ENCODE measurements at regions not wholly inside any gene's neighbourhood (a gene's known extent, or its start where the extent isn't known, plus 50 kb on each side); places are given as distances from the start of the nearest gene placed in this dataset.

DNA sequence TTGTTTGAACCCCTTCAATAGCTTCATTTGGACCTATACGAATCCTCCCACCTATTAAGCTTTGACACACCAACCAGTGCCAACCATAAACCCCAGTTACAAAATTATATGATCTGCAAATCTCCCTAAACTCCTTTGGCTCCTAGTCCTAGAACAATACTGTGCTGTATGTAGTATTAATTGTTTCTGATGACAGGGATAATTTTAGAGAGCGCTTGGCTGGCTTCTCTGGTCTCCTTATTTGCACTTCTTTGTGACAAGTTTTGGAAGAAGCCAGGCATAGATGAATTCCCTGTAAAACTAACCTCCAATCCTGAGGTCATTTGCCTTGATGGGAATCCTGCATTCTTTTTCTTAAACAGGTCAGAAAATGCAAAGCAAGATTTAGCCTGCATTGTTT, 433.0 kb downstream of the PPARGC1A start:
- H3K27ac Mint-ChIP-seq = no peak overlapping the region
- Histone ChIP-seq H3K27me3 (ENCODE audit: control insufficient read depth in 1 of 2, insufficient read depth in 2 of 2, low read length in 2 of 2) (no peaks in the 10 kb centered on the region), H3K4me3 (ENCODE audit: low read length) (no peak overlapping the region), H3K9me3 (ENCODE audit: control insufficient read depth in 1 of 2, insufficient read depth in 1 of 2, low read length in 2 of 2) (no peaks in the 10 kb centered on the region), H3K4me1 (ENCODE audit: insufficient read depth, low read length) (no peaks in the 10 kb centered on the region), H3K36me3 (ENCODE audit: insufficient read depth, low read length) (no peaks in the 10 kb centered on the region), H3K27ac (ENCODE audit: low read depth in 1 of 2, low read length in 2 of 2) (no peak overlapping the region)
- DNase-seq = no peak
- H3K4me3 Mint-ChIP-seq = no peak overlapping the region
- intact Hi-C loops (cut with DNase I, micrococcal nuclease) = no loop called here
- ChIA-PET CTCF (no interaction called here), POLR2A (no interaction called here)
- no peaks in the 10 kb centered on the region for H3K4me1 Mint-ChIP-seq (ENCODE audit: low read depth)
- no peaks in the 10 kb centered on the region for H3K27me3 Mint-ChIP-seq
- H3K36me3 Mint-ChIP-seq (ENCODE audit: low read depth) = no peaks in the 10 kb centered on the region
- TF ChIP-seq, protein P1, sequence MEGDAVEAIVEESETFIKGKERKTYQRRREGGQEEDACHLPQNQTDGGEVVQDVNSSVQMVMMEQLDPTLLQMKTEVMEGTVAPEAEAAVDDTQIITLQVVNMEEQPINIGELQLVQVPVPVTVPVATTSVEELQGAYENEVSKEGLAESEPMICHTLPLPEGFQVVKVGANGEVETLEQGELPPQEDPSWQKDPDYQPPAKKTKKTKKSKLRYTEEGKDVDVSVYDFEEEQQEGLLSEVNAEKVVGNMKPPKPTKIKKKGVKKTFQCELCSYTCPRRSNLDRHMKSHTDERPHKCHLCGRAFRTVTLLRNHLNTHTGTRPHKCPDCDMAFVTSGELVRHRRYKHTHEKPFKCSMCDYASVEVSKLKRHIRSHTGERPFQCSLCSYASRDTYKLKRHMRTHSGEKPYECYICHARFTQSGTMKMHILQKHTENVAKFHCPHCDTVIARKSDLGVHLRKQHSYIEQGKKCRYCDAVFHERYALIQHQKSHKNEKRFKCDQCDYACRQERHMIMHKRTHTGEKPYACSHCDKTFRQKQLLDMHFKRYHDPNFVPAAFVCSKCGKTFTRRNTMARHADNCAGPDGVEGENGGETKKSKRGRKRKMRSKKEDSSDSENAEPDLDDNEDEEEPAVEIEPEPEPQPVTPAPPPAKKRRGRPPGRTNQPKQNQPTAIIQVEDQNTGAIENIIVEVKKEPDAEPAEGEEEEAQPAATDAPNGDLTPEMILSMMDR (IDR thresholded peaks at IDR 0.05) = no peak
- no peak for ATAC-seq (ENCODE audit: poor library complexity)
- H3K9me3 Mint-ChIP-seq = peaks cover 2% of the 10 kb centered on the region

DNA sequence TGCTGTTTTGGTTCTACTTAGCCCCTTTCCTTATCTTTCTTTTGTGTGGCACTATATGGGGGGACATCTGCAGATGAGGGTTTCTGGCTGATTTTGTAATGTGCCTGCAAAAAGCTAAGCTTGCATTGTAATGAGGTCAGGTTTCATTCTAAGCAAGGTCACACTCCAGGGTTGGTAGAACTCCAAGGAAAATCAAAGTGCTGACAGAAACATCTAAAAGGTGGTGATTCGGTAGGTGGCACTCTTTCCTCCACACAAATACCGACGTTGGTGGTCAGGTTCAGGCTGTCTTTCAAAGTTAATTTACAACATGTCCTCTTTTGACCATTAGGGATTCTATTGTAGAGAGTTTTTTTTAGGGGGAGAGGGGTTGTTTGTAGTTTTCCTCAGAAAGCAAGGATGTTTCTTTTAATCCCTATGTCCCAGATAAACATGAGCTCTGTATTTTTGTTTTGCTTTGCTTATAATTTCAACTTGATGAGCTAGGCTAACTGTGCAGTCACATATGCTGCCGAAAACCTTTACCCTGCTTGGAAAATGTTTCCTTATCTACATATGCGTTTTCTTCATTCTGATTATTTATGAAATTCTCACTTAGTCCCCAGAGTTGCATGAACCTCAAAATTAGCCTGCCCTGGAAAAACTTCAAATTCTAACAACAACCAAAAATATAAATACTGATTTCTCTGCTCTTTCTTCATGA, 434.2 kb downstream of the PPARGC1A start:
- Mint-ChIP-seq H3K9me3 (peaks cover 2% of the 10 kb centered on the region), H3K4me1 (ENCODE audit: low read depth) (no peaks in the 10 kb centered on the region), H3K4me3 (no peak overlapping the region), H3K27me3 (no peaks in the 10 kb centered on the region), H3K27ac (no peak overlapping the region), H3K36me3 (ENCODE audit: low read depth) (no peaks in the 10 kb centered on the region)
- Histone ChIP-seq H3K27me3 (ENCODE audit: control insufficient read depth in 1 of 2, insufficient read depth in 2 of 2, low read length in 2 of 2) (no peaks in the 10 kb centered on the region), H3K4me1 (ENCODE audit: insufficient read depth, low read length) (no peaks in the 10 kb centered on the region), H3K9me3 (ENCODE audit: control insufficient read depth in 1 of 2, insufficient read depth in 1 of 2, low read length in 2 of 2) (no peaks in the 10 kb centered on the region), H3K27ac (ENCODE audit: low read depth in 1 of 2, low read length in 2 of 2) (no peak overlapping the region), H3K4me3 (ENCODE audit: low read length) (no peak overlapping the region), H3K36me3 (ENCODE audit: insufficient read depth, low read length) (no peaks in the 10 kb centered on the region)
- no peak for DNase-seq
- ChIA-PET POLR2A (no interaction called here), CTCF (no interaction called here)
- intact Hi-C loops (cut with DNase I, micrococcal nuclease) = no loop called here
- ATAC-seq (ENCODE audit: poor library complexity) = no peak
- TF ChIP-seq, protein P1 (IDR thresholded peaks at IDR 0.05) = no peak

DNA sequence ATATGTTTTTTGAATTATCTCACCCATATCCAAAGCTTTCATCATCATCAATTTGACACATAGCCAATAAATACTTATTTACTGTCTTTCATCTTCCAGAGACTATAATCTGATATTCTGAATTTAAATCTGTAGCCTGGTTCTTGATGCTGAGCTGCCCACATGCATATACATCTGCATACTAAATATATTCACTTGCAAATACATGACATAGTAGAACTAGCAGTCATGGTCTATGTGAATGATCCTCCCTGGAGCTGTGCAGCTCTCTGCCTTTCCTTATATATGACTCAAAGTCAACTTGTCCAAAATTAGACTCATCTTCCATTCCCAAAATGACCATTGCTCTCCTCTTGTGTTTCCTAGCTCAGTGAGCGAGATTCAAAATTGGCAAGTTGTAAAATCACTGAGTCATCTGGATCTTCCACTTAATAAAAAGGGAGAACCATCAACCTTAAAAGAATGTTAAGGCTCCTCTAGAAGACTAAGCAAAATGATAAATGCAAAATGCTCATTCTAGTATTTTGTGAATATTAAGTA, 448.2 kb downstream of the PPARGC1A start:
- Mint-ChIP-seq H3K36me3 (ENCODE audit: low read depth) (no peaks in the 10 kb centered on the region), H3K4me1 (ENCODE audit: low read depth) (no peaks in the 10 kb centered on the region), H3K27ac (no peak overlapping the region), H3K4me3 (no peak overlapping the region), H3K27me3 (no peaks in the 10 kb centered on the region), H3K9me3 (no peaks in the 10 kb centered on the region)
- intact Hi-C loops (cut with DNase I, micrococcal nuclease) = no loop called here
- DNase-seq = no peak
- TF ChIP-seq, protein P1 (IDR thresholded peaks at IDR 0.05) = no peak
- Histone ChIP-seq H3K36me3 (ENCODE audit: insufficient read depth, low read length) (no peaks in the 10 kb centered on the region), H3K4me3 (ENCODE audit: low read length) (no peak overlapping the region), H3K9me3 (ENCODE audit: control insufficient read depth in 1 of 2, insufficient read depth in 1 of 2, low read length in 2 of 2) (no peaks in the 10 kb centered on the region), H3K4me1 (ENCODE audit: insufficient read depth, low read length) (no peaks in the 10 kb centered on the region), H3K27me3 (ENCODE audit: control insufficient read depth in 1 of 2, insufficient read depth in 2 of 2, low read length in 2 of 2) (no peaks in the 10 kb centered on the region), H3K27ac (ENCODE audit: low read depth in 1 of 2, low read length in 2 of 2) (no peak overlapping the region)
- CTCF ChIA-PET = no interaction called here
- ATAC-seq (ENCODE audit: poor library complexity) = no peak
- POLR2A ChIA-PET = no interaction called here

Data from CD4-positive, alpha-beta T cell (primary cell).